SK-MEL-5 (cell line): ENCODE measurements at regions not wholly inside any gene's neighbourhood (a gene's known extent, or its start where the extent isn't known, plus 50 kb on each side); places are given as distances from the start of the nearest gene placed in this dataset.
"Not testable (repeated sequence)": the region's sequence is repeated elsewhere in the genome, so short reads cannot be mapped to it uniquely, and the experiment has no call there.

Experiments
- DNase-seq: peaks from one replicate; pipeline ENCODE4 v3.0.0-alpha.2; 2016; ENCODE audit warnings: low read depth, low spot score
- in situ Hi-C: cut with HindIII; loops from 2 replicates; pipeline ENCODE4 v1.10.0; 2016; ENCODE audit warnings: low sequenced_read_pairs, high pct_unique_total_duplicates, low pct_unique_long_range_greater_than_20kb
- small RNA-seq, 2 experiments: library from RNA; depleted of rRNA; stranded (forward); fragments of <200 nt; gene quantifications; one replicate each; pipeline ENCODE3, GENCODE V24; 2014

DNA sequence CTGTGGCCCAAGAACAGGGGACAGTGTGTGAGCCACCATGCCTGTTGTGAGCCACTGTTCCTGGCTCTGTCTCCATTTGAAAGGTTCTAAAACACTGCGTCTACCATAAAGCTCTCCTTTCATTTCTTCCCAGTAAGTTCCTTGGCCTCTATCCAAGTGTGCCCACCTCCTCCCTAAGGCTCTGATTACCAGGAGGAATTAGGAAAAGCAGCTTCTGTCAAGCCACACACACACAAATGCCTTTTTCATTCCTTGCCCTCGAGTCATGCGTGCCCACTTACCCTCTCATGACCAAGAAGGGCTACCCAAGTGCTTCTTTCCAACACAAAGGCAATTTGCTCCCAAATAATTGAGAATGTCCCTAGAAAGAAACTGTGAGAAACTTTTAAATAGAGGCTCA is 70.8 kb upstream of the PARD3 start:
- in situ Hi-C loops, result no loop called here
- peak; percentile 95 for DNase-seq

GRCh38 chr10:34885011-34885410 is 69.9 kb upstream of the PARD3 start:
- in situ Hi-C loops, result no loop called here
- no peak for DNase-seq

DNA sequence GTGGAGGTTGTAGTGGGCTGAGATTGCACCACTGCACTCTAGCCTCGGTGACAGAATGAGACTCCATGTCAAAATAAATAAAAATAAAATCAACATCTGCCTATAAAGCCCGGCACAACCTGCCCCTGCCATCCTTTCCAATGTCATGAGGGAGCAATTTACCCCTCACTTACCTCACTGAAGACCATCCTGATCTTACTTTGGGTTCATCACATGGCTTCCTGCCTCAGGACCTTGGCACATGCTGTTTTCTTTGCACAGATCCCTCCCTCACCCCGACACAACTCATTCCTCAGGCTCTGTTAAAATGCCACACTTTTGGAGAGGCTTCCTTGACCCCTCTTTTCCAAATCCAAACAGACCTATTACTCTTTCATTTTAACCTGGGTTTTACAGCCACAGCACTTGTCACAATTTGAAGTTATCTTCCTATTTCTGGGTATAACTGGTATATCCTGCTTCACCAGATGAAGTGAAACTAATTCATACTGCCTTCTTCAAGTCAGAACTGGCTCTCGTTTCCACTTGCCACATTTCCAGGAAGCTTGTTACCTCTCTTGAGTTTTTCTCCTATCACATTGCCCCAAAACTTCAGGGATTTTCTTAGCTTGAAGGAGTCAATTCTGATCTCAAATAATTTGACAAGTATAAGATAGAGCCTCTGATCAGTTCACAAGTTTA is 69.3 kb upstream of the PARD3 start:
- DNase-seq, result no peak
- in situ Hi-C loops, result no loop called here

DNA sequence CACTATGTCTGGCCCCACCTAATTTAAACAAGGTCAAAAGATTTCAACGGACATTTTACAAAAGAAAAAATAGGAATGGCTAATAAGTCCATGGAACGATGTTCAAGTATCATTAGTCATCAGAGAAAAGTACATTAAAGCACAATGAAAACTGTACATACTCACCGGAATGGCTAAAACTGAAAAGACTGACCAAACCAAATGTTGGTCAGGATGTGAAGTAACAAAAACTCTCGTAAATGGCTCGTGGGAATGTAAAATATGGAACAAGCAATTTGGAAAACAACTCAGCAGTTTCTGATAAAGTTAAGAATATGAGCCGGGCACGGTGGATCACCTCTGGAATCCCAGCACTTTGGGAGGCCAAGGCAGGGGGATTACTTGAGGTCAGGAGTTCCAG is 65.7 kb upstream of the PARD3 start:
- in situ Hi-C loops, result no loop called here

GRCh38 chr10:34878651-34879050 is 63.6 kb upstream of the PARD3 start:
- in situ Hi-C loops, DNase-seq: not testable (repeated sequence)

More for the DNA sequence above, 65.7 kb upstream of the PARD3 start:
- DNase-seq, result no peak

DNA sequence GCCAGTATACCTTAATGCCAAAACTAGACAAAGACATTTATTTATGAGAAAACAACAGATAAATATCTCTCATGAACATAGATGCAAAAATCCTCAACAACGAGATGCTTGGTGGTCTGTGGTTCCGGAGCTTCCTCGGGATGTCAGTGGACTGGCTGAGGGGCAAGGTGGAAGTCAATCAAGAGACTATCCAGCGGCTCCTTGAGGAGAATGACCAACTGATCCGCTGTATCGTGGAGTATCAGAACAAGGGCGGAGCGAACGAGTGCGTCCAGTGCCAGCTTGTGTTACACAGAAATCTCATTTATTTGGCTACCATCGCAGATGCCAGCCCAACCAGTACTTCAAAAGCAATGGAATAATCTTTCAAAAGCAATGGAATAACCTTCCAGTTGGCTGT is 60.0 kb upstream of the PARD3 start:
- DNase-seq, result no peak
- in situ Hi-C loops, result no loop called here

DNA sequence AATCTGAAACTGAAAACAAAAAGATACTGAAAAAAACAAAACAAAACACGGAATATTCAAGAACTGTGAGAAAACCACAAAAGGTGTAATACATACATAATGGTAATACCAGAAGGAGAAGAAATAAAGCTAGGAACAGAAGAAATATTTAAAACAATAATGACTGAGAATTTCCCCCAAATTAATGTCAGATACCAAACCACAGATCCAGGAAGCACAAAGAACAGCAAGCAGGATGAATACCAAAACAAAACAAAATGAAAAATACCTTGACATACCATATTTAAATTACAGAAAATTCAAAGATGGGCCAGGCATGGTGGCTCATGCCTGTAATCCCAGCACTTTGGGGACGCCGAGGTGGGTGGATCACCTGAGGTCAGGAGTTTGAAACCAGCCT is 57.7 kb upstream of the PARD3 start:
- DNase-seq, result no peak
- in situ Hi-C loops, result no loop called here

DNA sequence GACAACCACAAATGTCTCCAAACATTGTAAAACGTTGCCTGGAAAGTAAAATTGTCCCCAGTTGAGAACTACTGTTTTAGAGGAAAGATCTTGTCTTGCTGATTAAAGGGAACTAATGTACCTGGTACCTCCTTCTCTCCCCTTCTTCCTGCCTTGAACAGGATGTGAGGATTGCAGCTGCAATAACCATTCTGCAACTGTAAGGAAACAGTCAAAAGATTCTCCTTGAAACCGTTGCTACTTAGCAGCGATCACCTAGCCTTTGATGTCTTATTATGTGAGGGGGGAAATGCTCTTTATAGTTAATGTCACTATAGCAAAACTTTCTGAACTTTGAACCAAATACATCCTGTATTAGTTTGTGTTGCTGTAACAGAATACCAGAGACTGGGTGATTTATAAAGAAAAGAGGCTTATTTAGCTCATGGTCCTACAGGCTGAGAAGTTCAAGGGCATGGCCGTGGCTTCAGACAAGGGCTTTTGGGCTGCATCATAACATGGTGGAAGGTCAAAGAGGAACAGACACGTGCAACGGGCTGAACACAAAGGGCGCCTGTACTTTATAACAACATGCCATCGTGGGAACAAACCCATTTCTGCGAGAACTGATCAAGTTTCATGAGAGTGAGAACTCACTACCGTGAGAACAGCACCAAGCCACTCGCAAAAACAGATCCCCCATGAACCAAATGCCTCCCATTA is 54.2 kb upstream of the PARD3 start:
- in situ Hi-C loops, result no loop called here
- DNase-seq, result no peak

- in situ Hi-C loops, result no loop called here
These were observed 53.5 kb upstream of the PARD3 start for GRCh38 chr10:34868589-34868988.

DNA sequence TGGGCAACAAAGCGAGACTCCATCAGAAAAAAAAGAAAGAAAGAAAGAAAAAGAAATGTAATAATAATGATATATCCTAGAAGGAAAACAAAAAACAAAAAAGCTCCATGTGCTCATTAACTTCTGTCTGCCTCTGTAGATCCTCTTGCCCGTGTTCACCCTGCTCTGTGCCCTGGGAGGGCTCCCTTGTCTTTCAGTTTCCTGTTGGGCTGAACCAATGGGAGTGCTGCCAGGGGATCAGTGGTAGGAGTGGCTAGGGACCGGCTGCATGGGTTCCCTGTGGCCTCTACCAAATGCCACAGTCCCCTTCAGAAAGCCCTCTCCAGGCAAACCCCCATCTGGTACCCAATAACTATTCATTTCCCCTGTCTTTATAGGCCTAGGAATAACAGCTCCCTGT is 51.8 kb upstream of the PARD3 start:
- DNase-seq, result peak; percentile 36
- in situ Hi-C loops, result no loop called here

More at GRCh38 chr10:34868589-34868988, 53.5 kb upstream of the PARD3 start:
- DNase-seq, result no peak

Small RNA genes lying in the stretch of these regions (small RNA-seq; reads per million reads assigned to genes)
- gene RNU6-193P, result 0 reads per million in 2 experiments
- 0 reads per million in 2 experiments for gene RNU6-847P
- gene SS18L2P1, result 0 reads per million in 2 experiments
